Activated CD8-positive, alpha-beta memory T cell treated with anti-CD3 and anti-CD28 coated beads, Interleukin-2, amount 50 U/mL, for 4 hours (primary cell): ENCODE measurements at regions not wholly inside any gene's neighbourhood (a gene's known extent, or its start where the extent isn't known, plus 50 kb on each side); places are given as distances from the start of the nearest gene placed in this dataset.
"Not testable (repeated sequence)": the region's sequence is repeated elsewhere in the genome, so short reads cannot be mapped to it uniquely, and the experiment has no call there.

Experiments used
- DNase-seq: peaks from one replicate; pipeline ENCODE4 v3.0.0-alpha.2; 2020

DNA sequence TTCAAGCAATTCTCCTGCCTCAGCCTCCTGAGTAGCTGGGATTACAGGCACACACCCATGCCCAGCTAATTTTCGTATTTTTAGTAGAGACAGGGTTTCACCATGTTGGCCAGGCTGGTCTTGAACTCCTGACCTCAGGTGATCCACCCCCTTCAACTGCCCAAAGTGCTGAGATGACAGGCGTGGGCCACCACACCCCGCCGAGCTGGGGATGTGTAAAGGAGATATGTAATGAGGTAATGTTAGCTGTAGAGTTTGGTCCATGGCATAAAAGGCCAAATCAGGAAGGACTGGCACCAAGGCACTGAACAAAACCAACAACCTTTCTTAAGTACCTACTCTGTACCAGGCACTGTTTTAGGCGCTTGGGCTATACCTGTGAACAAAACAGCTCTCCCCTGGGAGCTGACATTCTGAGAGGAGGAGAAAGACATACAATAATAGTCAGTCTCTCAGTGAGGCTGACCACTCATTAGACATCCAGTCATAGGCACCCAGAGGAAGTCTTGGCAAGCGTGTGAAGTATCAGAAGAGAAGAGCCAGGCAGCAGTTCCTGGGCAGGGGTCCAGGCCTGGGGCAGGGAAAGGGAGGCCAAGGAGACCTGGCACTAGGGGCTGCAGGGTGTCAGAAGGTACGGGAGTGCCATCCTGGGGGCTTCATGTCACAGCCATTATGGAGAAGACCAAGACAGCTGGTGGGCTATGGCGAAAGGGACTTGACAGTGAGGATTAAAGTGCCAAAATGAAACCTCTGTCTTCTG, 164.8 kb upstream of the DTNBP1 start:
- DNase-seq = no peak

- DNase-seq = no peak
These were observed 164.0 kb upstream of the DTNBP1 start for GRCh38 chr6:15826814-15827318.

GRCh38 chr6:15825332-15825930, 162.6 kb upstream of the DTNBP1 start:
- DNase-seq = no peak

DNA sequence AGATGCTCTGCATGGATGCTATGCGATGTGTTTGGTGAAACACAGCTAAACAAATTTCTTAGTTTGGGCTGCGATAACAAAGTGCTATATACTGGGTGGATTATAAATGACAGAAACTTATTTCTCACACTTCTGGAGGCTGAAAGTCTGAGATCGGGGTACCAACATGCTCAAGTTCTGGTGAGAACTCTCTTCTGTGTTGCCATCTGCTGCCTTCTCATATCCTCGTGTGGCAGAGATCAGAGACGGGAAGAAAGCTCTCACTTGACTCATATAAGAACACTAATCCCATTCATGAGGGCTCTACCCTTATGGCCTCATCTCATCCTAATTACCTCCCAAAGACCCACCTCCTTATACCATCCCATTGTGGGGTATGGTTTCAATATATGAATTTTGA, 162.0 kb upstream of the DTNBP1 start:
- DNase-seq = no peak

DNA sequence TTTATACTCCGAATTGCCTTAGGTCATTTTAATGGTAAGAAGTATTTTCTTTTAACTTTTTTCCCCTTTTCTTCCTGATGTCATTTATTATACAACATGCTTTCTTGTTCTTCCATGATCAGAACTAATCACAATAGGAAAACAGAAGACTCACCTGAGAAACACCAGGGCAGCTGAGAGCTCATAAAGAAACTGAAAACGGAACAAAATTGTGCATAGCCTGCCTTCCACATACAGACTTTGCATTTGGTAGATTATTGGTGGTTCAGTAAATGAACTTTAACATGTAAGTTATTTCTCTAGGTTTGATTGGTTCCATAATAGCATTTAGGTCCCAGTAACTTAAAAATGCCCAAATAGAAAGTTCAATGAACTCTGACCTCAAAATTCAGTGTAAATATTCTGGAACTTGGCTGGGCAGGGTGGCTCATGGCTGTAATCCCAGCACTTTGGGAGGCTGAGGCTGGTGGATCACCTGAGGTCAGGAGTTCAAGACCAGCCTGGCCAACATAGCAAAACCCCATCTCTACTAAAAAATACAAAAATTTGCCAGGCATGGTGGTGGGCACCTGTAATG, 161.1 kb upstream of the DTNBP1 start:
- DNase-seq = no peak

- no peak for DNase-seq
These were observed 160.0 kb upstream of the DTNBP1 start for GRCh38 chr6:15822835-15823234.

DNA sequence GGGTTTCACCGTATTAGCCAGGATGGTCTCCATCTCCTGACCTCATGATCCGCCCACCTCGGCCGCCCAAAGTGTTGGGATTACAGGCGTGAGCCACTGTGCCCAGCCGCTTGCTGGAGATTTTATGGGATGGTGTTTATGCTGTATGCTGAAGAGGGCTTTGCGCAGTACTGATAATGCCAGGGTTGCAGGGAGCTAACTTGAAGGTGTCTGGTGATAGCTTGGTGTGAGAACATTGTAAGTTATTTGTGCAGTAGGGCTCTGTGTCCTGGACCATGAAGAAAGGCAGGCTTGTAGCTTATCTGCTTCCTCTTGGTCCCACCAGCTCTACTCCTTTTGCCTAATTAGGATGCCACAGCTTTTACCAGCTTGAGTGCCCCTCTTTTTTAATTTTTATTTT, 157.0 kb upstream of the DTNBP1 start:
- DNase-seq = no peak

DNA sequence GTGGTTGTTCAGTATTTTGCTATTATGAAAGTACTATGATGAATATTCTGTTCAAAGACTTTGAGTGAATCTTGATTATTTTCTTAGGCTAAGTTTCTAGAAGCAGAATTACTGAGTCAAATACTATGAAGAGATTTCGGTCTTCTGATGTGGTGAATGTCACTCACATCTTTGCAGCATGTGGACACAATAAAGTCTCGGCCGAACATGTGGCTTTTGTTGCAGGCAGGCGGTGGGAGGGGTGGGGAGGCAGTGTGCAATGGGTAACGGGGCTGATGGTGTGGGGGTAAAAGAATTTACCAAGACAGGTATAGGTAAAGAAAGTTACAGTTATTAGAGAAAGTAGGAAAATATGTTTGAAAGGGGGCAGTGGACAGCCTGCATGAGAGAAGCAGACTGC, 156.4 kb upstream of the DTNBP1 start:
- no peak for DNase-seq

GRCh38 chr6:15818491-15818890, 155.7 kb upstream of the DTNBP1 start:
- no peak for DNase-seq

- DNase-seq = no peak
These were observed 155.2 kb upstream of the DTNBP1 start for GRCh38 chr6:15818044-15818443.

GRCh38 chr6:15817100-15817499, 154.3 kb upstream of the DTNBP1 start:
- DNase-seq = no peak

- DNase-seq = no peak
These were observed 153.8 kb upstream of the DTNBP1 start for GRCh38 chr6:15816661-15817060.

DNA sequence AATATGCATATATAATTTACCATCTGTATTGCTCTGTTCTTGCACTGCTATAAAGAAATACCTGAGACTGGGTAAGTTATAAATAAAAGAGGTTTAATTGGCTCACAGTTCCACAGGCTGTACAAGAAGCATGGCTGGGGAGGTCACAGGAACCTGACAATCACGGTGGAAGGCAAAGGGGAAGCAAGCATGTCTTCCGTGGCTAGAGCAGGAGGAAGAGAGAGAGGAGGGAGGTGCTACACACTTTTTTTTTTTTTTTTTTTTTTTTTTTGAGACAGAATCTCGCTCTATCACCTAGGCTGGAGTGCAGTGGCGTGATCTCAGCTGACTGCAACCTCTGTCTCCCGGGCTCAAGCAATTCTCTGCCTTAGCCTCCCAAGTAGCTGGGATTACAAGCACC, 150.9 kb upstream of the DTNBP1 start:
- DNase-seq = not testable (repeated sequence)

DNA sequence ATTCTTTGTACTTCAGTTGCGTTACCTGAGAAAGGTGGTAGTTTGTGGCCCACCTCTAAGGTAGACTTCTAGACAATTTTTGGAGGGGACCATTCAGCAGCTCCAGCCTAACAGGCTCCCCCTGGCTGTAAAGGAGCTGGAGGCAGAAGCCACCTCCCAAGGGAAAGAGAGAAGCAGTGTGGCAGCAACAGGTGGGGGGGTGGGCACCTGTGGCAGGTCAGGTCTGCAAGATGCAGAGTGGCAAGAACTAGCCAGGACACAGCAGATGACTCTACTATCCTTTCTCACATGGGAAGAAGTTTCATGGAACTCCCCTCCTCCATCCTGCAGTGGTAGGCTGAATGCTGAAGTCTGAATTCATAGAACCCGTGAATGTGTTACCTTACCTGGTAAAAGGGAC, 148.3 kb upstream of the DTNBP1 start:
- DNase-seq = no peak

- DNase-seq = no peak
These were observed 147.8 kb upstream of the DTNBP1 start for GRCh38 chr6:15810618-15811017.

- DNase-seq = no peak
These were observed 146.5 kb upstream of the DTNBP1 start for GRCh38 chr6:15809367-15809766.

GRCh38 chr6:15804164-15805154, 141.6 kb upstream of the DTNBP1 start:
- no peak for DNase-seq

- DNase-seq = no peak
These were observed 139.6 kb upstream of the DTNBP1 start for GRCh38 chr6:15802466-15802865.

GRCh38 chr6:15801912-15802311, 139.1 kb upstream of the DTNBP1 start:
- DNase-seq = no peak

DNA sequence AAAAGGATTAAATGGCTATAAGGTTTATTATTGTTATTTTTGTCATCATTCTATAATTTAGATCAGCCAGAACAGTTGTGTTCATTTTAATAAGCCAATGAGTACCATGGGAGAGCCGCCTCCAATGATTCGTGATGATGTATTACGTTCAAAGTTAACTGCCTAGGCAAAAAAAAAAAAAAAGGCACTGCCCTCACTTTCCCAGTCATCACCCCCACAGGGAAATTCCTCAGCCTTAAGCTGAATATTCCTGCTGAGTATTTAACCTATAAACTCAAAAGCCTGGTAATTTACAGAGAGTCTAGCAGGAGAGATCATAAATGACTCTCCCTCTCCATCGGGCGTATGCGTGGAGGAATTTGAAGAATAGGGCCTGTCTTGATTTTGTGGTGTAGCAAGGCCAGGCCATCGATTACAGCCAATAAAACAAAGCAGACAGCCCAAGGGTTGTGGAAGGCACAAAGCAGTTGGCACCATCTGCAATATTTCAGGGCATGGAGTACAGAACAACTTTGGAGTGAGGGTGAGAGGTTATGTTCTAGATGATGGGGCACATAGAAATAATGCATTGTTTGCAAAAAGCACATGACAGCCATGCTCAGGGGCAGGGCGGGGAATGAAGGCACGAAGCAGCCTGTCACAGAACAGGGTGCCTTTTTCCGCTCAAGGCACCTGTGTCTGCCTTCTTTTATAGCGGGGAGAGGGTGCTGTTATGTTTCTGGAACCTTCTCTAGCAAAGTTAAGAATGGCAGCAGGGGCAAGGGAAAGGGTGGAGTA, 138.2 kb upstream of the DTNBP1 start:
- no peak for DNase-seq

DNA sequence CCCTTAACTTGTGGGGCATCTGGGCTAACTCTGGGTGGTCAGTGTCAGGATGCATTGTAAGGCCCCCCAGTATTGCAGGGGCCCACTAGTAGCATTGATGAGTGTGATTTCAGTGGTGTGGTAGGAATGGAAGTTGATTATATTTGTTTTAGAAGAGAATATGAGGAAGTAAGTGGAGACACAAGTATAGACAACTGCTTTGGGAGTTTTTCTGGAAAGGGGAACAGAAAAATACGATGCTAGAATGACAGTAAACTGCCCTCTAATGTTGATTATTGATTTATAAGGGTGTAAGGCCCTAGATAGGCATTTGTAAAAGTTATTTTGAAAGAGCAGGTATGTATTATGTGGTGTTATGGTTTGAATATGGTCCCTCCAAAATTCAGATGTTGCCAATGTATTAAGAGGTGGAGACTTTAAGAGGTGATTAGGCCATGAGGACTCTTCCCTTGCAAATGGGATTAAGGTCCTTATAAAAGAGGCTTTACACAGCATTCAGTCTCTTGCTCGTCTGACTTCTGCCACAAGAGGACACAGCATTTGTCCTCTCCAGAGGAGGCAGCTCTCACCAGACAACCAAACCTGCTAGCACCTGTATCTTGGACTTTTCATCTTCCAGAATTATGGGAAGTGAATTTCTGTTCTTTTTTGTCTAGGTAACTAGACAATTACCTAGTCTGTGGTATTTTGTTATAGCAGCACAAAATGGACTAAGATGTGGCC, 135.9 kb upstream of the DTNBP1 start:
- DNase-seq = no peak

GRCh38 chr6:15796844-15797243, 134.0 kb upstream of the DTNBP1 start:
- DNase-seq = no peak
